Uterus (tissue), 2 donors: ENCODE measurements at regions not wholly inside any gene's neighbourhood (a gene's known extent, or its start where the extent isn't known, plus 50 kb on each side); places are given as distances from the start of the nearest gene placed in this dataset.

Experiments
- CTCF ChIP-seq, 4 experiments: fragments of 200-600 bp in 2 of 4; fragments of 450-650 bp in 2 of 4; sonication (generic) in 2 of 4; IDR thresholded peaks; one replicate each; pipeline ENCODE4 v1.5.1; 2016 to 2019; ENCODE audit warnings: antibody characterized with exemption in 4 of 4, mild to moderate bottlenecking in 2 of 4, moderate library complexity in 1 of 4
- POLR2A ChIP-seq, 2 donors: fragments of 450-650 bp; IDR thresholded peaks; one replicate each; pipeline ENCODE4 v1.6.1; 2016; ENCODE audit warnings: antibody characterized with exemption in 2 of 2, mild to moderate bottlenecking in 1 of 2, moderate library complexity in 1 of 2

DNA sequence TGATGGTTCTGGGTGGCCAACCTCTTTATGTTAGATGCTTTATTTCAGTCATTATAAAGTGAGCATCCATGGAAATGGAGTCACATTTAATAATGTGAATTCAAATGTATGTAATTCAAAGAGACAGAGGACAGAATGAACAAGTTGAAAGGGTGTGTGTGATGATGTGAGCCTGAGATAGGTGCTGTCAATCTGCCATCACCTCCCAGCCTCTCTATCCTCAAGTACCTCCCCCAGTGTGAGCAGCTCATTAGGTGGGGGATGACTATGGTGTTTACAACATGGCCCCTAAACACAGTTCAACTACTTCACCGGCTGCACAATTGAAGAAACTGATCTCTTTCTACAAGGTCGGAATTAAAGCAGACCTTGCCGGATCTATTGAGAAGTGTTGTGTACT lies 74.7 kb upstream of the IGFBP5 start:
- TF ChIP-seq CTCF (IDR thresholded peaks at IDR 0.05) (no peak), POLR2A (IDR thresholded peaks at IDR 0.05) (no peak)
